Upper lobe of left lung (tissue), 6 donors: ENCODE measurements at regions not wholly inside any gene's neighbourhood (a gene's known extent, or its start where the extent isn't known, plus 50 kb on each side); places are given as distances from the start of the nearest gene placed in this dataset.
"Not testable (repeated sequence)": the region's sequence is repeated elsewhere in the genome, so short reads cannot be mapped to it uniquely, and the experiment has no call there.

ENCODE experiments used
- ATAC-seq, 2 donors: fragments of 200-7000 bp; cut with Tn5 transposase; one replicate each; pipeline ENCODE4 v1.9.1; 2022; ENCODE audit warnings: mild to moderate bottlenecking in 2 of 2, moderate library complexity in 2 of 2; ENCODE audit not compliant: low FRiP score in 2 of 2
- DNase-seq, 2 donors: peaks; one replicate each; pipeline ENCODE4 v3.0.0-alpha.2; 2019 to 2020
- H3K27ac ChIP-seq, 4 donors: fragments of 200-600 bp; sonication (generic); one replicate each; pipeline ENCODE4 v1.5.1; 2016 to 2019
- H3K27me3 ChIP-seq, 4 donors: fragments of 200-600 bp; sonication (generic); one replicate each; pipeline ENCODE4 v1.5.1; 2017 to 2019
- H3K36me3 ChIP-seq, 4 donors: fragments of 200-600 bp; sonication (generic); one replicate each; pipeline ENCODE4 v1.5.1; 2016 to 2019
- H3K4me1 ChIP-seq, 4 donors: fragments of 200-600 bp; sonication (generic); one replicate each; pipeline ENCODE4 v1.5.1; 2018 to 2019
- H3K4me3 ChIP-seq, 4 donors: fragments of 200-600 bp; sonication (generic); one replicate each; pipeline ENCODE4 v1.5.1; 2017 to 2019; ENCODE audit warnings: mild to moderate bottlenecking in 2 of 4, moderate library complexity in 1 of 4
- H3K9me3 ChIP-seq, 4 donors: fragments of 200-600 bp; sonication (generic); one replicate each; pipeline ENCODE4 v1.5.1; 2018 to 2019
- EP300 ChIP-seq, 4 donors: sonication (generic); formaldehyde crosslinking; IDR thresholded peaks; one replicate each; pipeline ENCODE4 v1.5.1; 2017; ENCODE audit warnings: antibody characterized with exemption in 4 of 4, control low read depth in 2 of 4
- POLR2A ChIP-seq, 4 donors: fragments of 450-650 bp; IDR thresholded peaks; one replicate each; pipeline ENCODE4 v1.5.1; 2016 to 2017; ENCODE audit warnings: antibody characterized with exemption in 4 of 4, mild to moderate bottlenecking in 2 of 4
- POLR2AphosphoS5 ChIP-seq, 2 donors: sonication (generic); formaldehyde crosslinking; IDR thresholded peaks; one replicate each; pipeline ENCODE4 v1.5.1; 2017; ENCODE audit warnings: antibody characterized with exemption in 2 of 2
- WGBS, 2 donors: methylation state at CpG; one replicate each; pipeline ENCODE4 v1.1.5; 2017 to 2018; 5-methylcytosine and 5-hydroxymethylcytosine counted together
- TF ChIP-seq, protein P1 (sequence below), 6 experiments: fragments of 450-650 bp in 4 of 6; fragments of 200-600 bp in 2 of 6; sonication (generic) in 2 of 6; IDR thresholded peaks; one replicate each; pipeline ENCODE4 v1.5.1; 2016 to 2019; ENCODE audit warnings: antibody characterized with exemption in 6 of 6
- donor health status: DM: no; HTN: no; CAD: no; lungs with moderate emphysema.
- donor health status: DM: no; HTN: yes; CAD: no; lungs with severe emphysema.

DNA sequence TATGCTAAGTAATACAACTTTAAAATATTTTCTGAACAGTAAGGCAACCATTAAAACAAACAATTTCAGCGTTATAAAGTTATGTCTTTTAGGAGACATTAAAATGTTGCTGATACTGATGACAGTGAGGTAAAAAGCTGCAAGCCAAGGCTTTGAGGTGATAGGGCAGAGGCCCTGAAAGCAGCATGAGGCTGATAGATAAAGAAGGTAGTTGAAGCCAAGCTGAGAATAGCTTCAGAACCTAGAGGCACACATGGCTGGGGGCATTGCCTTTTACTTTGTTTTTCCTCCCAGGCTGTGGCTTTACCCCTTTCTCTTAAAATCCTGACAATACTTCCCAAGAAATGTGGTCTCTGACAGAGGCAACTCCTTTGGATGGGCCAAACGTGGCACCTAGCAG, 149.0 kb upstream of the WWC1 start:
- Histone ChIP-seq H3K4me3 (no peak overlapping the region), H3K27me3 (no peaks in the 10 kb centered on the region), H3K27ac (no peak overlapping the region), H3K9me3 (no peaks in the 10 kb centered on the region), H3K36me3 (no peaks in the 10 kb centered on the region), H3K4me1 (no peaks in the 10 kb centered on the region)
- TF ChIP-seq, protein P1, sequence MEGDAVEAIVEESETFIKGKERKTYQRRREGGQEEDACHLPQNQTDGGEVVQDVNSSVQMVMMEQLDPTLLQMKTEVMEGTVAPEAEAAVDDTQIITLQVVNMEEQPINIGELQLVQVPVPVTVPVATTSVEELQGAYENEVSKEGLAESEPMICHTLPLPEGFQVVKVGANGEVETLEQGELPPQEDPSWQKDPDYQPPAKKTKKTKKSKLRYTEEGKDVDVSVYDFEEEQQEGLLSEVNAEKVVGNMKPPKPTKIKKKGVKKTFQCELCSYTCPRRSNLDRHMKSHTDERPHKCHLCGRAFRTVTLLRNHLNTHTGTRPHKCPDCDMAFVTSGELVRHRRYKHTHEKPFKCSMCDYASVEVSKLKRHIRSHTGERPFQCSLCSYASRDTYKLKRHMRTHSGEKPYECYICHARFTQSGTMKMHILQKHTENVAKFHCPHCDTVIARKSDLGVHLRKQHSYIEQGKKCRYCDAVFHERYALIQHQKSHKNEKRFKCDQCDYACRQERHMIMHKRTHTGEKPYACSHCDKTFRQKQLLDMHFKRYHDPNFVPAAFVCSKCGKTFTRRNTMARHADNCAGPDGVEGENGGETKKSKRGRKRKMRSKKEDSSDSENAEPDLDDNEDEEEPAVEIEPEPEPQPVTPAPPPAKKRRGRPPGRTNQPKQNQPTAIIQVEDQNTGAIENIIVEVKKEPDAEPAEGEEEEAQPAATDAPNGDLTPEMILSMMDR (IDR thresholded peaks at IDR 0.05): no peak
- no peak for TF ChIP-seq POLR2AphosphoS5 (IDR thresholded peaks at IDR 0.05)
- TF ChIP-seq POLR2A (IDR thresholded peaks at IDR 0.05): no peak
- no peak for TF ChIP-seq EP300 (IDR thresholded peaks at IDR 0.05)
- ATAC-seq: no peak
- DNase-seq: no peak
- 60 to 89% methylated on average over 2 of the region's 2 CpGs for whole genome bisulfite sequencing, 2 donors

DNA sequence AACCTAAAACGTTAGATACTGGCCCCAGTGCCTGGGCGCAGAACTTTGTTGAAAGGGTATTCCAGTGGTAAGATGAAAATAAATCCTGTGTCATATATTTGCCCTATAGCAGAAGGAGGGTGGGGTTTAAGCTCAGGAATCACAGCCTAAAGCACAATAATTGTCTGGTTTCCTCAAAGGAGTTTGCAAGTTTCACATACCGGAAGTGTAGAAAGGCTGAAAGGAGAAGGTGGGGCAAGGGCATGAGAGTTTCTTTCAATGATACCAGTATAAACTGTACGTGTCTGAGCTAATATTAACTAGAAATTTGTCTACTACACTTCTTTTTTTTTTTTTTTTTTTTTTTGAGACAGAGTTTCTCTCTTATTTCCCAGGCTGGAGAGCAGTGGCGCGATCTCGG, 147.9 kb upstream of the WWC1 start:
- not testable (repeated sequence) for H3K36me3 ChIP-seq, H3K9me3 ChIP-seq, DNase-seq, H3K27ac ChIP-seq, H3K27me3 ChIP-seq, H3K4me1 ChIP-seq, H3K4me3 ChIP-seq, ATAC-seq
- 52 to 59% methylated on average over 7 of the region's 7 CpGs for WGBS, 2 donors

DNA sequence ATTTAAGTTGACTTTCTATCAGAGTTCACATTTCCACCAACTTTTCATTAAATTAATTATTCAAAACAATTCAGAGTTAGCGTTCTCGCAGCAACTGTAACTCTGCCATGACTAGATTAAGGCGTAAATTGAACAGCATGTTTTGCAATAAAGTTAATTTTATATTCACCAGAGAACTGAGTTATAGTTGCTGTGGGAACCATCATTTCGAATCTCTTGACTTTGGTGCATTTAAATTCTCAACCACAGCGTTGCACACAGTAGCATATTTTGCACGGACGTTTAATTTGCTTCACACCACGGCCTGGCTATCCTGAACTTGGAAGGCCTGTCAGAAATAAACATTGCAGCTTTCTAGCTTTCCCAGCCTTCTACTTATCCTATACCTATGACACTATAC, 144.3 kb upstream of the WWC1 start:
- TF ChIP-seq POLR2AphosphoS5 (IDR thresholded peaks at IDR 0.05): no peak
- no peak for TF ChIP-seq POLR2A (IDR thresholded peaks at IDR 0.05)
- no peak for DNase-seq
- Histone ChIP-seq H3K4me1 (no peaks in the 10 kb centered on the region), H3K27ac (no peak overlapping the region), H3K36me3 (no peaks in the 10 kb centered on the region), H3K4me3 (no peak overlapping the region), H3K9me3 (no peaks in the 10 kb centered on the region), H3K27me3 (no peaks in the 10 kb centered on the region)
- ATAC-seq: no peak
- 88 to 89% methylated on average over 8 of the region's 8 CpGs for WGBS, 2 donors

DNA sequence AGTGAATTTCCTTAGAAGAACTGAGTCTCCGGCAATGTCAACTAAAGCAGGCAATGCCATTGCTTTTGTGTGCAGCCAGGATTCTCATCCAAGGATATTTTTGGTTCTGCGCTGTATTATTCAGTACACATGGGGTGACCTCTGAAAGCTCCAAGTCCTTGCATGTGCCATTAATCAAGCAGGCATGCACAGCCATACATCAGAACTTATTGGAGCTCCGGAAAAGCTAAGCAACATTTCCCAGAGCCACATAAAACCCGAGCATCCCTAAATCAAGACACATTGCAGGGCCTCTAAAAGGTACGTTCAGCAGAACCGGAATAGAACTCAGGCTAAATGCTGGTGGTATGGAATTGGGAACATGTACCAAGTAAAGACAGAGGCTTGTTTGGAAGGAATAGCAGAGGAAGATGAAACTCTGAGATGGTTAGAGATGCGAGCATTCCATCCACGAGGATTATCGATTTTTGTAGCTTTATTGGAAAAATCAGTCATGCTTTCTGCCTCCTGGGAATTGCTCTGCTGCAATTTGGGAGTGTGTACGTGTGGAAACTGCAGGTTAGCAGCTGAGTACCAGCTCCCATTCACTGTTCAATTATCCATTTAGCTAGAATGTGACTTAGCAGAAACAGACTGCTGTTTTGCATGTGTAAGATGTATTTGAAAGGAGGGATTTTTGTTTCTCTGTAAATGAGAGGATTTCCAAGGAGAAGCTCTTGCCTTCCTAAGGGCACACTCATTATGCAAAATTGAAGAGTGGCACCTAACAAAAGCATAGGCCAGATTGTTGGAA, 143.7 kb upstream of the WWC1 start:
- H3K9me3 ChIP-seq: no peaks in the 10 kb centered on the region
- DNase-seq (no peak), ATAC-seq (no peak)
- H3K27me3 ChIP-seq: no peaks in the 10 kb centered on the region
- TF ChIP-seq EP300 (IDR thresholded peaks at IDR 0.05) (no peak), POLR2AphosphoS5 (IDR thresholded peaks at IDR 0.05) (no peak), POLR2A (IDR thresholded peaks at IDR 0.05) (no peak)
- TF ChIP-seq, protein P1 (IDR thresholded peaks at IDR 0.05): no peak
- no peak overlapping the region for H3K4me3 ChIP-seq
- no peaks in the 10 kb centered on the region for H3K36me3 ChIP-seq
- H3K27ac ChIP-seq: no peak overlapping the region
- WGBS, 2 donors: 84 to 87% methylated on average over 10 of the region's 10 CpGs
- no peaks in the 10 kb centered on the region for H3K4me1 ChIP-seq

DNA sequence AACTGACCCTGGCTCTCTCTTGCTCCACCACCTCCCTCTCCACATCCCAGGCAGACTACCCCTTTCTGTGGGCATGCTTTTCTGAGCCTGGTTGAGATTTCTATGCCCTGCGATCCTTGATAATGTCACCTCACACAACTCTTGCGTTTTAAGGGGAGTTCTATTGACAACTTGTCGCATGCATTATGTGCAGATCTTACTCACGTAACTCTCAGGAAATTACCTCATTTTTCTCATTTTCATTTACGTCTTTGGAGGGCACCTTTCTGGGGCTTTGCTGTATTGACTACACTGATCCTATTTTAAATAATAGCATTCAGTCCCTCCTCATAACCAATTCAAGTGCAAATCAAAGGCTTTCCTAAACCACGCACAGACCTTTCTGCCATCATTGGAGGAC, 140.4 kb upstream of the WWC1 start:
- TF ChIP-seq POLR2A (IDR thresholded peaks at IDR 0.05): no peak
- TF ChIP-seq, protein P1 (IDR thresholded peaks at IDR 0.05): no peak
- TF ChIP-seq EP300 (IDR thresholded peaks at IDR 0.05): no peak
- Histone ChIP-seq H3K4me3 (no peak overlapping the region), H3K36me3 (no peaks in the 10 kb centered on the region), H3K27me3 (no peaks in the 10 kb centered on the region), H3K4me1 (no peaks in the 10 kb centered on the region), H3K27ac (no peak overlapping the region), H3K9me3 (no peaks in the 10 kb centered on the region)
- 83 to 90% methylated on average over 6 of the region's 6 CpGs for WGBS, 2 donors
- no peak for DNase-seq
- ATAC-seq: no peak

DNA sequence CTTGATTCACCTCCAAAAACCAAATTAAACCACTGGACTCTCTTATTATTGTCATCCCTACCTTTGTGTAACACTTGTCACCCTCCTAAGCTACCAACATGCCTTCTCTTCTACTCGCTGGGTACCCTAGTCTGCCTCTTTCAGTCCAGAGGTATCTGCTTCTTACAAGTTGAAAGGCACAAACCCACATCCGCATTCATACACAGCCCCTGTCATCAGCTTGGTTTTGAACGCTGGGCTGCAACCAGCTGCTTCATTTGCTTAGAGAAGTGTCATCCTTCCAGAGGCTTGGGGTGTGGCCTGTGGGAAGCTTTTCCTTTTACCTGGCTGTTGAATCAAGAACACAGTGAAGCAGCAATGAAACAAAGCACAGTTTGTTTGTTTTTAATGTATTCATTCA, 138.8 kb upstream of the WWC1 start:
- Histone ChIP-seq H3K27ac (no peak overlapping the region), H3K27me3 (no peaks in the 10 kb centered on the region), H3K9me3 (no peaks in the 10 kb centered on the region), H3K4me3 (no peak overlapping the region), H3K4me1 (no peaks in the 10 kb centered on the region), H3K36me3 (no peaks in the 10 kb centered on the region)
- DNase-seq (no peak), ATAC-seq (no peak)
- TF ChIP-seq, protein P1 (IDR thresholded peaks at IDR 0.05): no peak
- TF ChIP-seq EP300 (IDR thresholded peaks at IDR 0.05) (no peak), POLR2A (IDR thresholded peaks at IDR 0.05) (no peak), POLR2AphosphoS5 (IDR thresholded peaks at IDR 0.05) (no peak)
- WGBS, 2 donors: 87 to 88% methylated on average over 3 of the region's 3 CpGs
